H9 (cell line): ENCODE measurements at regions not wholly inside any gene's neighbourhood (a gene's known extent, or its start where the extent isn't known, plus 50 kb on each side); places are given as distances from the start of the nearest gene placed in this dataset.

Experiments used
- DNase-seq: peaks from one replicate; pipeline ENCODE4 v3.0.0-alpha.2; 2017
- H2AFZ ChIP-seq: one replicate; pipeline ENCODE4 v1.6.1; 2013; ENCODE audit warnings: mild to moderate bottlenecking, low read length, control low read depth, moderate library complexity
- H2AK5ac ChIP-seq: 2 replicates; pipeline ENCODE4 v1.6.1; 2013; ENCODE audit warnings: low read length, control low read depth, mixed read lengths; ENCODE audit not compliant: insufficient read length
- H2BK120ac ChIP-seq: one replicate; pipeline ENCODE4 v1.6.1; 2013; ENCODE audit warnings: low read depth, mild to moderate bottlenecking, low read length, control low read depth, inconsistent platforms; ENCODE audit not compliant: poor library complexity, severe bottlenecking
- H2BK12ac ChIP-seq: 2 replicates; pipeline ENCODE4 v1.6.1; 2013; ENCODE audit warnings: low read length, control low read depth, mixed read lengths, low read depth; ENCODE audit not compliant: insufficient read length
- H2BK15ac ChIP-seq: 2 replicates; pipeline ENCODE4 v1.6.1; 2013; ENCODE audit warnings: low read depth, low read length, control low read depth
- H2BK20ac ChIP-seq: one replicate; pipeline ENCODE4 v1.6.1; 2013; ENCODE audit warnings: low read depth, mild to moderate bottlenecking, low read length, control low read depth, inconsistent platforms; ENCODE audit not compliant: poor library complexity, severe bottlenecking
- H2BK5ac ChIP-seq: 2 replicates; pipeline ENCODE4 v1.6.1; 2013; ENCODE audit warnings: low read length, control low read depth, mixed read lengths; ENCODE audit not compliant: insufficient read length
- H3K14ac ChIP-seq: 2 replicates; pipeline ENCODE4 v1.6.1; 2013; ENCODE audit warnings: low read length, control low read depth; ENCODE audit not compliant: insufficient read depth
- H3K18ac ChIP-seq: 2 replicates; pipeline ENCODE4 v1.6.1; 2013; ENCODE audit warnings: low read depth, mild to moderate bottlenecking, mixed read lengths, low read length, control low read depth; ENCODE audit not compliant: insufficient read length
- H3K23ac ChIP-seq: 2 replicates; pipeline ENCODE4 v1.6.1; 2013; ENCODE audit warnings: low read length, control low read depth, mixed read lengths, low read depth; ENCODE audit not compliant: insufficient read length
- H3K23me2 ChIP-seq: 2 replicates; pipeline ENCODE4 v1.6.1; 2013; ENCODE audit warnings: low read depth, mild to moderate bottlenecking, mixed read lengths, low read length, control low read depth; ENCODE audit not compliant: insufficient read length, poor library complexity, severe bottlenecking
- H3K27ac ChIP-seq: 2 replicates; pipeline ENCODE4 v1.5.1; 2013; ENCODE audit warnings: low read length, control low read depth, mixed read lengths, low read depth; ENCODE audit not compliant: insufficient read length
- H3K27me3 ChIP-seq: 2 replicates; pipeline ENCODE4 v1.6.1; 2013; ENCODE audit warnings: low read length, control low read depth, inconsistent platforms; ENCODE audit not compliant: insufficient read depth
- H3K4ac ChIP-seq: 2 replicates; pipeline ENCODE4 v1.6.1; 2013; ENCODE audit warnings: low read depth, mild to moderate bottlenecking, control low read depth, inconsistent platforms, low read length, moderate library complexity
- H3K4me1 ChIP-seq: 2 replicates; pipeline ENCODE4 v1.6.1; 2013; ENCODE audit warnings: low read length, control low read depth, inconsistent platforms; ENCODE audit not compliant: insufficient read depth
- H3K4me2 ChIP-seq: 2 replicates; pipeline ENCODE4 v1.6.1; 2013; ENCODE audit warnings: low read length, control low read depth, mixed read lengths; ENCODE audit not compliant: insufficient read length, insufficient read depth
- H3K56ac ChIP-seq: 2 replicates; pipeline ENCODE4 v1.6.1; 2013; ENCODE audit warnings: low read depth, mild to moderate bottlenecking, mixed read lengths, low read length, control low read depth; ENCODE audit not compliant: insufficient read length
- H3K79me1 ChIP-seq: 2 replicates; pipeline ENCODE4 v1.6.1; 2013; ENCODE audit warnings: low read depth, mild to moderate bottlenecking, moderate library complexity, low read length, control low read depth, inconsistent platforms; ENCODE audit not compliant: insufficient read depth, poor library complexity, severe bottlenecking
- H3K79me2 ChIP-seq: 2 replicates; pipeline ENCODE4 v1.6.1; 2013; ENCODE audit warnings: low read length, control low read depth, inconsistent platforms; ENCODE audit not compliant: insufficient read depth
- H3K9ac ChIP-seq: 2 replicates; pipeline ENCODE4 v1.6.1; 2013; ENCODE audit warnings: low read length, control low read depth, mixed read lengths; ENCODE audit not compliant: insufficient read length; ENCODE audit errors: extremely low read depth
- H3K9me3 ChIP-seq: one replicate; pipeline ENCODE4 v1.6.1; 2013; ENCODE audit warnings: low read depth, low read length, inconsistent platforms; ENCODE audit not compliant: control insufficient read depth
- H3T11ph ChIP-seq: one replicate; pipeline ENCODE4 v1.6.1; 2013; ENCODE audit warnings: mild to moderate bottlenecking, low read length, control low read depth, inconsistent platforms
- H4K20me1 ChIP-seq: one replicate; pipeline ENCODE4 v1.6.1; 2013; ENCODE audit not compliant: control insufficient read depth, insufficient read length, insufficient read depth
- H4K5ac ChIP-seq: 2 replicates; pipeline ENCODE4 v1.6.1; 2013; ENCODE audit warnings: low read depth, mild to moderate bottlenecking, mixed read lengths, low read length, control low read depth; ENCODE audit not compliant: insufficient read length
- H4K8ac ChIP-seq: replicated peaks from 2 replicates; pipeline ENCODE4 v1.6.1; 2013; ENCODE audit warnings: low read length, control low read depth, mixed read lengths, low read depth; ENCODE audit not compliant: insufficient read length
- H4K91ac ChIP-seq: 2 replicates; pipeline ENCODE4 v1.6.1; 2013; ENCODE audit warnings: low read depth, mild to moderate bottlenecking, moderate library complexity, mixed read lengths, low read length, control low read depth; ENCODE audit not compliant: insufficient read length
- H3K27ac Mint-ChIP-seq, 3 experiments: 2 replicates in 2 of 3; 3 replicates in 1 of 3; pipeline ENCODE4 v1.8.0; 2020 to 2021; ENCODE audit warnings: mixed read lengths in 3 of 3, mild to moderate bottlenecking in 1 of 3, moderate library complexity in 1 of 3
- H3K27me3 Mint-ChIP-seq: 2 replicates; pipeline ENCODE4 v1.8.0; 2021; ENCODE audit warnings: low read depth, mild to moderate bottlenecking, moderate library complexity, mixed read lengths
- H3K36me3 Mint-ChIP-seq, 3 experiments: 2 replicates in 2 of 3; 3 replicates in 1 of 3; pipeline ENCODE4 v1.8.0; 2020 to 2021; ENCODE audit warnings: low read depth in 3 of 3, mixed read lengths in 3 of 3; ENCODE audit not compliant: insufficient read depth in 1 of 3
- H3K4me1 Mint-ChIP-seq, 2 experiments: 2 replicates each; pipeline ENCODE4 v1.8.0; 2020; ENCODE audit warnings: mixed read lengths in 2 of 2
- H3K4me3 Mint-ChIP-seq, 2 experiments: 2 replicates in 1 of 2; 3 replicates in 1 of 2; pipeline ENCODE4 v1.8.0; 2020 to 2021; ENCODE audit warnings: mild to moderate bottlenecking in 2 of 2, mixed read lengths in 2 of 2, moderate library complexity in 1 of 2
- H3K9me3 Mint-ChIP-seq, 2 experiments: 2 replicates in 1 of 2; 3 replicates in 1 of 2; pipeline ENCODE4 v1.8.0; 2020; ENCODE audit warnings: mild to moderate bottlenecking in 2 of 2, mixed read lengths in 2 of 2, moderate library complexity in 1 of 2
- CTCF ChIP-seq: fragments of 200-600 bp; sonication (generic); conservative IDR thresholded peaks from 3 replicates; pipeline ENCODE4 v1.8.0; 2021; ENCODE audit warnings: antibody characterized with exemption, mild to moderate bottlenecking
- WGBS: extraction: QIAGEN DNeasy Blood & Tissue Kit; methylation state at CpG from one replicate; pipeline ENCODE4 v1.1.7; 2013; ENCODE audit warnings: missing lambda C conversion rate, low lambda C conversion rate, mixed read lengths; ENCODE audit not compliant: insufficient read length; ENCODE audit errors: extremely low coverage; 5-methylcytosine and 5-hydroxymethylcytosine counted together

- H4K91ac ChIP-seq = no peak overlapping the region
Observed at GRCh38 chr14:89619596-89619995, 202.6 kb upstream of the FOXN3 start.

More at GRCh38 chr14:89619596-89619995, 202.6 kb upstream of the FOXN3 start:
- Histone ChIP-seq H3K27me3 (no peaks in the 10 kb centered on the region), H4K8ac (no peak overlapping the region), H3T11ph (no peak overlapping the region), H2BK12ac (no peak overlapping the region), H3K56ac (no peak overlapping the region), H2AK5ac (no peak overlapping the region), H3K4me2 (peak overlapping the region; percentile 96), H2AFZ (no peak overlapping the region), H2BK120ac (no peak overlapping the region), H4K5ac (no peak overlapping the region), H3K79me2 (peaks cover 8% of the 10 kb centered on the region; the same call in 1 of the 2 replicates), H3K18ac (no peak overlapping the region), H2BK15ac (no peak overlapping the region), H2BK20ac (no peak overlapping the region), H3K23ac (no peak overlapping the region), H2BK5ac (no peak overlapping the region), H3K14ac (no peak overlapping the region), H3K9me3 (no peaks in the 10 kb centered on the region), H3K79me1 (no peaks in the 10 kb centered on the region), H4K20me1 (no peaks in the 10 kb centered on the region), H3K9ac (peak overlapping the region; percentile 68), H3K4me1 (peaks cover 14% of the 10 kb centered on the region), H3K23me2 (peaks cover 9% of the 10 kb centered on the region), H3K4ac (no peak overlapping the region), H3K27ac (peak overlapping the region; percentile 60)
- Mint-ChIP-seq H3K4me1 (peaks cover 66 to 67% of the 10 kb centered on the region in 2 experiments), H3K36me3 (no peaks in the 10 kb centered on the region; a peak in 1 of 7 replicates), H3K9me3 (no peaks in the 10 kb centered on the region; a peak in 1 of 5 replicates), H3K27ac (peak overlapping the region; percentile 79 to 99 (median 98); a peak in 6 of 7 replicates), H3K4me3 (peak overlapping the region; percentile 74 to 94), H3K27me3 (no peaks in the 10 kb centered on the region; the same call in 1 of the 2 replicates)
- no peak for TF ChIP-seq CTCF
- DNase-seq = no peak
- WGBS = no CpG with 5 or more reads among the region's 4 CpGs
